ENCODE measurements at regions not wholly inside any gene's neighbourhood (a gene's known extent, or its start where the extent isn't known, plus 50 kb on each side); places are given as distances from the start of the nearest gene placed in this dataset.

DNA sequence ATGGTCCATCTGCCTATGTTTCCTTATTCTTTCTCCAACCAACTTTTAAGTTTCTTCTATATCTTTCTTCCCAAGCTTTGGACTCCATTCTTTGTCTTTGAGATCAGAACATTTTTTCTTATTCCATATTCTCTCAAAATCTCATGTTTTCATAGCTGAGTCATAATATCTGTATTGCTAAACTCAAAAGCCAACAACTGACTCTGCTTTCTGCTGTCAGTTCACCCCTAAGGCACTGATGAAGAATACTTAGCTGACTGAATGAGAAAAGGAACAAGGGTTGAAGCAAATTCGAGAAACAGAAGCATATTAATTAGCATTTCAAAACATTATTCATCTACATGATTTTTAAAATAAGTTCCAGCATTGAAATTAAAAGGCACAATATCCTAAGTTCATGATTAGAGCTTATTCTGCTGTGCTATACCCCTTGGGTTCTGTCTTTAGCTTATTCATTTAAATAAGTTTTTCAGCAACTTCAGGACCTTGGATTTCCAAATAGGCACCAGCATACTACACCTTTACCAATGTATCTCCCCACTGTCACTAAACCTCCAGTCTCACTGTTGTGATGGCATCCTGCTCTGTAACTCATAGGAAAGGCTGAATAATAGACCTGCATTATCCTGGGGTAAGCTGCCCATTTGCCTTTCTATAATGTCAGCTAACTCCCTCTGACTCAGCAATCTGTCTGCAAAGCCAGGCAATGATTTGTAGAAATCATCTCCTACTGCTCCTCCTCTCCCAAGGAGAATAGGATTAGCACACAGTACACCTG is 49.9 kb upstream of the C5orf46 start:
- CTCF ChIA-PET: interaction anchor here (1.2 to 1.8 kb wide), 6 partner anchors 10 to 775 kb away, joined by 3 to 12 read pairs (median 6); no protein-coding TSS in a partner anchor
- H3K4me3 ChIP-seq (replicated peaks in 1 of 3; ENCODE audit: insufficient read depth in 1 of 3, low read depth in 1 of 3, low read length in 3 of 3): no peak overlapping the region
- H3K4me2 ChIP-seq (ENCODE audit: insufficient read depth, low read length): no peak overlapping the region
- BruUV-seq (replicated peaks): no TSS peak
- H3K9ac ChIP-seq (replicated peaks; ENCODE audit: extremely low read depth, insufficient read depth, low read length): no peak overlapping the region
- dilution Hi-C loops (cut with MboI; ENCODE audit: extremely low pct_ligation_motif_present, low sequenced_read_pairs): no loop called here
- POLR2A ChIA-PET: no interaction called here
- no peak for FAIRE-seq
- no peaks in the 10 kb centered on the region for H3K79me2 ChIP-seq (ENCODE audit: control insufficient read depth, insufficient read depth, low read length)
- no peak overlapping the region for H2AFZ ChIP-seq (ENCODE audit: low read depth, low read length)
- no peaks in the 10 kb centered on the region for H3K4me1 ChIP-seq (ENCODE audit: control insufficient read depth, extremely low read depth, insufficient read depth, low read length)
- intact Hi-C loops (cut with micrococcal nuclease): no loop called here
- no peaks in the 10 kb centered on the region for H3K36me3 ChIP-seq (ENCODE audit: control insufficient read depth in 2 of 2, extremely low read depth in 1 of 2, insufficient read depth in 2 of 2, low read length in 2 of 2)
- H3K27me3 ChIP-seq (ENCODE audit: control insufficient read depth in 2 of 2, insufficient read depth in 2 of 2, low read length in 2 of 2): no peaks in the 10 kb centered on the region
- no peak overlapping the region for H3K27ac ChIP-seq (ENCODE audit: insufficient read depth, low read depth, low read length)
- no peaks in the 10 kb centered on the region for H3K9me1 ChIP-seq (replicated peaks; ENCODE audit: control insufficient read depth, extremely low read depth, insufficient read depth, low read length)
- no peaks in the 10 kb centered on the region for H4K20me1 ChIP-seq (replicated peaks; ENCODE audit: control insufficient read depth, extremely low read depth, insufficient read depth, low read length)
- no peak for DNase-seq (ENCODE audit: low read depth, low spot score)
- TF ChIP-seq MAX (IDR thresholded peaks at IDR 0.05; ENCODE audit: insufficient read depth, insufficient read length) (no peak), JUN (IDR thresholded peaks at IDR 0.05; ENCODE audit: borderline replicate concordance, insufficient read depth, insufficient read length, low read depth) (no peak), POLR2A (IDR thresholded peaks at IDR 0.05; ENCODE audit: low read depth, low read length) (no peak), MYC (IDR thresholded peaks at IDR 0.05; ENCODE audit: low read depth, low read length) (no peak), FOS (IDR thresholded peaks at IDR 0.05; ENCODE audit: borderline replicate concordance, insufficient read depth, low read length) (no peak), POLR2AphosphoS5 (IDR thresholded peaks at IDR 0.05; ENCODE audit: insufficient read depth, low read depth, low read length) (no peak), CTCF (IDR thresholded peaks at IDR 0.05; ENCODE audit: extremely low read depth in 1 of 2, insufficient read depth in 1 of 2, low read depth in 1 of 2, low read length in 2 of 2) (no peak), GATA2 (IDR thresholded peaks at IDR 0.05; ENCODE audit: insufficient read depth, insufficient read length, low read depth, low read length) (no peak), EZH2 (IDR thresholded peaks at IDR 0.05; ENCODE audit: borderline replicate concordance, low read depth, low read length, severe bottlenecking) (no peak)
- H3K9me3 ChIP-seq (replicated peaks; ENCODE audit: control insufficient read depth, insufficient read depth, low read length): no peaks in the 10 kb centered on the region

All from endothelial cell of umbilical vein (primary cell).